Islet precursor cell (in vitro differentiated cells): ENCODE measurements at regions not wholly inside any gene's neighbourhood (a gene's known extent, or its start where the extent isn't known, plus 50 kb on each side); places are given as distances from the start of the nearest gene placed in this dataset.

Experiments used
- DNase-seq: peaks from one replicate; pipeline ENCODE4 v3.0.0-alpha.2; 2018

GRCh38 chr18:26794230-26795101, 71.0 kb downstream of the AQP4 start:
- no peak for DNase-seq

GRCh38 chr18:26792661-26793060, 72.8 kb downstream of the AQP4 start:
- DNase-seq, result no peak

GRCh38 chr18:26791676-26792075, 73.8 kb downstream of the AQP4 start:
- no peak for DNase-seq

DNA sequence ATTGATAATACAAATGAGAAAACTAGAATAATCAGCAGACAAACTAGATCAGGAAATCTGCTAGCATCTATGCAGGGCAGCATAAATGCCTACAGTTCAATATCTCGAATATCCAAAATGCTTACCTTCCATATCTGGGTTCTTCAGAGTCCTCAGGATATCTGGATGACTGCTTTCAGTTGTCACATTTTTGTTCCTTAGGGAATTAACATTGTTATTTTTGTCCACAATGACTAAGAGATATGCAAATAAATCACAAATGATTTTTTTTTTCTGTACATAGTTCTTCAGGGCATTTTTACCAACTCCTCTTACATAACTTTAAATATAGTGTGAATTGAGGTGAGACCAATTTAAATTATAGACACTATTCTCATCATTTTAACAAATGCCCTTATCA, 80.9 kb downstream of the AQP4 start:
- DNase-seq, result no peak

DNA sequence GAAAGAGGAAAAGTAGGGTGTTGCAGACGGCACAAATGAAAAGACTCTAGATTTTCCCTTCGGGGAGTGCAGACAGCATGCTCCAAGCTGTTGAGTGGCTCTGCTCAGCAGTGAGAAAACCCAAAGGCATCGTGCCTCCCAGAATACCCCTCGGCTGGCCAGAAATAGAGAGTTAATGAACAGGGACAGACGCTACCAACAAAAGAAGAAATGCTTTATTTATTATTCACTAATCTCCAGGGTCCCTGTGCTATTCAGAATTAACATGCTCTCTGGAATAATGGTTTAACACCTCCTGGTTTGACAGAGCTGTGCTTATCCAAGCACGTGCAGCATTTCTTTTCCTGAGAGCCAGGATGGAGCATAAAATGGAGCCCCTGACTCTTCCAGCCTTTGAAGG, 82.3 kb downstream of the AQP4 start:
- DNase-seq, result no peak

- no peak for DNase-seq
Measured at GRCh38 chr18:26780520-26781325, 84.8 kb downstream of the AQP4 start.

- no peak for DNase-seq
Measured at GRCh38 chr18:26778054-26778393, 87.5 kb downstream of the AQP4 start.

DNA sequence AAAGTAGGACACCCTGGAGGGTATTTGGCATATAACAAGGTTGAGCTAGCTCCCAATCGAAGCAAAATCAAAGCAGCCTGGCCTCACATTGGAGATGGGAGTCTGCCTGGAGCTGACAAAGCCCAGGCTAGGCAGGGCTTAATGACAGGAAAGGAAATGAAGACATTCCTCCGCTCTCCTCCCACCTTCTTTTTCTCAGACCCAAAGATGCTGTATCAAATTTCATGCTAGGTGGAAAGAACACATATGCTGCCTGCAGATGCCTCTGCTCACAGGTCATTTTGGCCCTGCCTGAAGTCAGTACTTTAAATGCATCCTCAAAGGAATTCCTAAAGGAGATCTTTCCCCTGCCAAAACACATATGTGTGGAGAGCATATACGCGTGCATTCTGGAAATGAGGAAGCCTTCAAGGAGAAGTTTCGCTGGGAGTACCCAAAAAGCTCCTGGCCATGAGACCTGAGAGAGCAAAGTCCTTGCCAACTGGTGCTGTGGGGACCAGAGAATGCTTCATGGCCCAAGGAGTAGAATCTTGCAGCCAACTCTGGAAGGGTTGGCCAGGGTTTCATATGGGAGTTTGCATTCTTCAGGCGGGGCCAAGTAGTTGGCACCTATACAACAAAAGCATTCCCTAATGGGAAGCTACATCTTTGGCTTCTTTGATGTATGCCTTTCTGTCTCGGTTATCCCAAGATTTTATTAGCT, 88.0 kb downstream of the AQP4 start:
- peak; percentile 85 for DNase-seq

DNA sequence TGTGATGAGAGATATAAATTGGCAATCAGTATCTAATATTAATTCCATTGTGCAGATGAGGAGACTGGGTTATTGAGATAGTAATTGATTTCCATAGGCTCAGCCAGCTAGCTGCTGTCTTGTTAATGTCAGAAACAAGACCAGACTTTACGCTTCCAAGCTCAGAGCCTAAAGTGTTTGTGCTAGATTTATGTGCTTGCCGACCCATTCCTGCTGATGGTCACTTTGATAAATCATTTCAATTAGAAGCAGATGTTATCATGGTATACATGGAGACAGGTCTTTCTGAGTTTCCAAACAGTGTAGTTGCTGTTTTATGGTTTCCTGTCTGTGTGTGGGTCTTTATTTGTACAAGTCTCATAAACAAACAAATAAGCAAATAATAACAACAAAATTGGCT, 92.8 kb downstream of the AQP4 start:
- no peak for DNase-seq

GRCh38 chr18:26771524-26771923, 94.0 kb downstream of the AQP4 start:
- DNase-seq, result no peak

GRCh38 chr18:26768385-26768784, 97.1 kb downstream of the AQP4 start:
- no peak for DNase-seq

DNA sequence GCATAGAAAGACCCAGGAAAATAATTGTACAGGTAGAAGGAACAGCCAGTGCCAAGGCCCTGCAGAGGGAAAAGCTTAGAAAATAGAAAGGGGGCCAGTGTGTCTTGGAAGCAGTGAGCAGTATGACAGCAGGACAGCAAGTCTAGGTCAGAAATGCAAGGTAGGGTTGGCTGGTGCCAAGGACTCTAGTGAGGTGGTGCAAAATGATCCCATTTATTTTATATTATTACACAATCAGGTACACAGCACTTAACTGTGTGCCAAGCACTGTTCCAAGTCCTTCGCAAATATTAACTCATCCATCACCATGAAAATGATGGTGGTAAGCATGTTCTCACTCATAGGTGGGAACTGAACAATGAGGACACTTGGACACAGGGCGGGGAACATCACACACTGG, 100.0 kb downstream of the AQP4 start:
- no peak for DNase-seq

GRCh38 chr18:26764586-26764985, 100.9 kb downstream of the AQP4 start:
- DNase-seq, result peak; percentile 87

- no peak for DNase-seq
Measured at GRCh38 chr18:26764177-26764576, 101.3 kb downstream of the AQP4 start.

GRCh38 chr18:26763446-26764110, 101.9 kb downstream of the AQP4 start:
- peak; percentile 73 for DNase-seq

GRCh38 chr18:26757263-26758019, 108.1 kb downstream of the AQP4 start:
- no peak for DNase-seq

DNA sequence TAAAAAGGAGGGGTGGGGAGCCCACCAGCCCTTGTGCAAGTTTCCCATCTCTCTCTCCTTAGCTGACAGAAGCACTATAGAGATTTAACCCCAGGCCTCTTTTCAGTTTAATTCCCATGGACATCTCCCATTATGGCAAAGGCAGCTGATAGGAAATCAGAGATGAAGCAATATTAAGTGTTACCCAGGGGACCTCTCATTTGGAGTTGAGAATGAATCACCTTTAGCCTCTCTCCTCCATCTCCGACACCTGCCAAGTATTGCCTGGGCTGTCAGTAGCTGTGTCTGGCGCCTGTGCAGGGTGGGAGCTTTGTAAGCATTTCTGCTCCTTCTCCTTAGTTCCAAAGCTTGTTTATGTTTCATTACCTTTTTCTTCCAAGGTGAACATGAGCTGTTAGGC, 109.0 kb downstream of the AQP4 start:
- no peak for DNase-seq

GRCh38 chr18:26746826-26747475, 118.6 kb downstream of the AQP4 start:
- no peak for DNase-seq

DNA sequence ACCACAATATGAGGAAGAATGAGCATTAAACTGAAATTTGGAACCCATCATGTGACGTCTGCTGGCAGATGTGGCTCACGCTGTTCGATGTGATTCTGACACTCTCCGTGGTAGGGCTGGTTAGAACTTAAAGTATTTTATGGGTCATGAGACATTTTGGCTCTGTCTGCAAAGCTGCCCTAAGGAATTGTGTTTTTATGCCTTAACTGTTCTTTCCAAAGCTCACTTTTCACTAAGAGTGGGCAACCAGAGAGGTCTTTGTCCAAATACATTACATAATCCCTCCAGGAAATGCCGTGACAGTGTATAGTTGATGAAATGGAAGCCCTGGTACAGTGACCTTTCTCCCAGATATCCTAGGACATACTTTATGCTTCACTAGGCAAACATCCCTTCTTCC, 119.1 kb downstream of the AQP4 start:
- no peak for DNase-seq

GRCh38 chr18:26745288-26746181, 120.0 kb downstream of the AQP4 start:
- no peak for DNase-seq

GRCh38 chr18:26741758-26742157, 123.7 kb downstream of the AQP4 start:
- DNase-seq, result no peak
